Skeletal muscle satellite cell (primary cell): ENCODE measurements at regions not wholly inside any gene's neighbourhood (a gene's known extent, or its start where the extent isn't known, plus 50 kb on each side); places are given as distances from the start of the nearest gene placed in this dataset.
A peak's percentile ranks its signal among the peaks of the same experiment; 100 is the strongest.

Experiments used
- H3K27me3 ChIP-seq: 2 replicates; pipeline ENCODE4 v1.7.0; 2013; ENCODE audit warnings: low read length; ENCODE audit not compliant: control insufficient read depth, insufficient read depth
- H3K36me3 ChIP-seq: 2 replicates; pipeline ENCODE4 v1.7.0; 2013; ENCODE audit warnings: mild to moderate bottlenecking, control low read depth, low read length; ENCODE audit not compliant: insufficient read depth
- H3K4me1 ChIP-seq: 2 replicates; pipeline ENCODE4 v1.7.0; 2013; ENCODE audit warnings: low read length; ENCODE audit not compliant: control insufficient read depth, insufficient read depth
- H3K4me2 ChIP-seq: 2 replicates; pipeline ENCODE4 v1.7.0; 2013; ENCODE audit warnings: mild to moderate bottlenecking, low read length
- H3K4me3 ChIP-seq: 2 replicates; pipeline ENCODE4 v1.7.0; 2013; ENCODE audit warnings: low read length
- H3K9ac ChIP-seq: 2 replicates; pipeline ENCODE4 v1.7.0; 2013; ENCODE audit warnings: mild to moderate bottlenecking, low read depth, low read length, moderate library complexity
- H3K9me3 ChIP-seq: replicated peaks from 2 replicates; pipeline ENCODE4 v1.7.0; 2013; ENCODE audit warnings: mild to moderate bottlenecking, control low read depth, low read length

DNA sequence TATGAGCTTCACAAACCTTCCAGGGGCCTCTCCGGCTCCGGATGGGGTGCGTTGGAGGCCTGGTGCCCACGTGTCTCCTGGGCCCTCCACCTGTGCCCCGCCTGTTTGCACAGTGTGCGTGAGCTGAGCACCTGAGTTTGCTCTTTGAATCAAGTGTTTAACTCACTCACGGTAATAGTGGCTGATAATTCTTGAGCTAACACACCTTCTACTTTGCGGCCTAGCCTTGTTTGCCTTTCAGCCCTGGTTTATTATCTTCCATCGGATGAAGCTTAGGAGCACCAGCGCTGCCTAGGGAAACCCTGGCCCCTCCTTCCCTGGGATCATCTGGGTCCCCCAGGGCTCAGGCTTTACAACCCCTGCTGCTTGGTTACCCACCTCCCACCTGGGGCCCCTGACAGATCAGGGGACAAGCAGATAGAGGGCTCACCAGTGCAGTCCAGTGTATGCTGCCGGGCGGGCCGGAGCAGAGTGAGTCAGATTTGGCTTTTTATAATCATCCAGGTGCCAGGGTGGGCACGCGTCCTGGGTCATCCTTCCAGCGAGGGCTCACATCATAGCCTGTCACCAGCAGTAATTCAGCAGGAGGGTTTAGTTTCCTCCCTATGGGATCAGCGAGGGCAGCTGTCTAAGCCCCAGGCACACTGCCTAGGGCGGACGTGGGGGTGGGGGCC, 62.8 kb upstream of the RFLNA start:
- H3K4me3 ChIP-seq, result no peak overlapping the region
- H3K36me3 ChIP-seq, result no peaks in the 10 kb centered on the region
- no peaks in the 10 kb centered on the region for H3K9me3 ChIP-seq
- H3K4me2 ChIP-seq, result no peak overlapping the region
- peaks cover 52% of the 10 kb centered on the region for H3K4me1 ChIP-seq
- H3K27me3 ChIP-seq, result peaks cover under 1% of the 10 kb centered on the region
- H3K9ac ChIP-seq, result peak overlapping the region; percentile 59

DNA sequence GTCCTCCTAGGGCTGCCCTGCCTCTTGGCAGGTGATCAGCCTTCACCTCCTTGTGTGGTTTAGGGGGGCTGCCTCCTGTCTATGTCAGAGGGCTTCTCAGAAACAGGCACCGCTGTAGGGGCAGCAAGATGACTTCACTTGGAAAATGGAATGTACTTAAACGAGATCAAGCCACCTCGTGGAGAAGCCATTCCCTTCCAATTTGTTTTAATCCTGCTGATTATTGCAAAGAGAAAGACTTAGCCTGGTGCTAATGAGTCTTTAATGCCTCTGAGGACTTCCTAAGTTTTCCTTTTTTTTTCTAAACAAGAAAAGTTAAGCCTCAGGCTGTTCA, 62.3 kb upstream of the RFLNA start:
- Histone ChIP-seq H3K36me3 (no peaks in the 10 kb centered on the region), H3K4me1 (peaks cover 55% of the 10 kb centered on the region), H3K4me3 (no peak overlapping the region), H3K27me3 (no peaks in the 10 kb centered on the region), H3K9me3 (no peaks in the 10 kb centered on the region), H3K4me2 (no peak overlapping the region), H3K9ac (peak overlapping the region; percentile 59)

GRCh38 chr12:124233041-124233796, 61.7 kb upstream of the RFLNA start:
- peaks cover 55% of the 10 kb centered on the region for H3K4me1 ChIP-seq
- no peak overlapping the region for H3K4me3 ChIP-seq
- no peaks in the 10 kb centered on the region for H3K27me3 ChIP-seq
- no peaks in the 10 kb centered on the region for H3K36me3 ChIP-seq
- H3K9me3 ChIP-seq, result no peaks in the 10 kb centered on the region
- H3K9ac ChIP-seq, result peak overlapping the region; percentile 73
- peak overlapping the region; percentile 46 for H3K4me2 ChIP-seq

GRCh38 chr12:124233846-124234640, 60.9 kb upstream of the RFLNA start:
- Histone ChIP-seq H3K4me1 (peaks cover 55% of the 10 kb centered on the region), H3K9ac (peak overlapping the region; percentile 73), H3K27me3 (no peaks in the 10 kb centered on the region), H3K4me2 (peak overlapping the region; percentile 46), H3K9me3 (no peaks in the 10 kb centered on the region), H3K4me3 (peak overlapping the region; percentile 4), H3K36me3 (no peaks in the 10 kb centered on the region)

DNA sequence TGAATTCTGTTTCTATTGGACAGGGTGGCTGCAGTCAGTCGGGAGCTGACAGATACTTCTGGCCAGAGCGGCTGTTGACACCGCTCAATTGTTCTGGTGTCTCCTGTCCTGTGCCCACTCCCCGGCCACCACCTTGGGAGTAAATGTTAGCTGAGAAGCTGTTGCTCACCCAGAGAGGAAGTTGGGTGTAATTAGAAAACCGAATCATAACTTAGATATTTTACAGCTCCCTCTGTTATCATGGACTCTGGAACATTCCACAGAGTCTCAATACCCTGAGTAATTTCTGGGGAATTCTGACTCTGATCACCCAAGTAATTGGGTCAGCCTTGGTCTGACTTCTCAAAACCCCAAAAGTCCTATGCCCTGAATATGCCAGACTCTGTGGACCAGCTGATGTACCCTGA, 58.3 kb upstream of the RFLNA start:
- H3K4me3 ChIP-seq, result no peak overlapping the region
- no peaks in the 10 kb centered on the region for H3K27me3 ChIP-seq
- H3K9me3 ChIP-seq, result no peaks in the 10 kb centered on the region
- H3K36me3 ChIP-seq, result no peaks in the 10 kb centered on the region
- peak overlapping the region; percentile 33 for H3K9ac ChIP-seq
- peaks cover 55% of the 10 kb centered on the region for H3K4me1 ChIP-seq
- peak overlapping the region; percentile 13 for H3K4me2 ChIP-seq

GRCh38 chr12:124238886-124239285, 56.0 kb upstream of the RFLNA start:
- Histone ChIP-seq H3K27me3 (no peaks in the 10 kb centered on the region), H3K9ac (no peak overlapping the region), H3K4me1 (peaks cover 34% of the 10 kb centered on the region), H3K36me3 (no peaks in the 10 kb centered on the region), H3K9me3 (no peaks in the 10 kb centered on the region), H3K4me2 (no peak overlapping the region), H3K4me3 (no peak overlapping the region)

GRCh38 chr12:124240493-124240892, 54.4 kb upstream of the RFLNA start:
- Histone ChIP-seq H3K4me1 (peaks cover 19% of the 10 kb centered on the region), H3K27me3 (no peaks in the 10 kb centered on the region), H3K9me3 (no peaks in the 10 kb centered on the region), H3K36me3 (no peaks in the 10 kb centered on the region), H3K4me2 (no peak overlapping the region), H3K4me3 (no peak overlapping the region), H3K9ac (no peak overlapping the region)

GRCh38 chr12:124241776-124242528, 52.9 kb upstream of the RFLNA start:
- Histone ChIP-seq H3K9ac (no peak overlapping the region), H3K36me3 (no peaks in the 10 kb centered on the region), H3K9me3 (no peaks in the 10 kb centered on the region), H3K4me3 (no peak overlapping the region), H3K27me3 (peaks cover 5% of the 10 kb centered on the region), H3K4me2 (no peak overlapping the region), H3K4me1 (peaks cover 5% of the 10 kb centered on the region)

DNA sequence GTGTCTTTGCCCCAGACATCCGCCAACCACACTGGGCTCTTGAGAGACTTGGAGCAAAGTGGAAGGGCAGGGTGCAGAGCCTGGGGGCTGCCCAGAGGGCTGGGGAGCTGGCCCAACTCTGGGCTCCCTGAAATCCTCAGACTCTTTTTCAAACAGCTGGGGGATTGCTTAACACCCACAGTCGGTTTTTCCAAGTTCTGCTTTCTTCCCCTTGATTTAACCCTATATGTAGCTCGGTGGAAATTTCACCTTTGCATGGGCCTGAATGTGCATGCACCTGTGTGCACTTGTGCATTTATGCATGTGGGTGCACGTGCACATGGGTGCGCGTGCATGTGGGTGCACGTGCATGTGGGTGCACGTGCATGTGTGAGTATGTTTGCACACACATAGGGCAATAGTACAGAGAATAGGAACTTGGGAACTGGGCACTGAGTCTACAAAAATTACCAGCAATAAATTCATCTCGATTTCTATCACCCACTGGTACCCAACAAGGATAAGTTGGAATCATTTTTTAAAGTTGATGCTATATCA, 52.3 kb upstream of the RFLNA start:
- Histone ChIP-seq H3K9ac (no peak overlapping the region), H3K4me2 (no peak overlapping the region), H3K9me3 (no peaks in the 10 kb centered on the region), H3K36me3 (no peaks in the 10 kb centered on the region), H3K27me3 (peaks cover 5% of the 10 kb centered on the region), H3K4me1 (no peaks in the 10 kb centered on the region), H3K4me3 (no peak overlapping the region)

DNA sequence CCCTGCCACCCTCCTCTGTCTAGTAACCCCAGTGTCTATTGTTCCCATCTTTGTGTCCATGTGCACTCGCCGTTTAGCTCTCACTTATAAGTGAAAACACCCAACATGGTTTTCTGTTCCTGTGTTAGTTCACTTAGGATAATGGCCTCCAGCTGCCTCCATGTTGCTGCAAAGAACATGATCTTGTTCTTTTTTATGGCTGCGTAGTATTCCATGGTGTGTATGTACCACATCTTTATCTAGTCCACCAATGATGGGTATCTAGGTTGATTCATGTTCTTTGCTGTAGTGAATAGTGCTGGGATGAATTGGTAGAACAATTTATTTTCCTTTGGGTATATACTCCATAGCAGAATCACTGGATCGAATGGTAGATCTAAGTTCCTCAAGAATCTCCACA, 51.0 kb upstream of the RFLNA start:
- no peaks in the 10 kb centered on the region for H3K4me1 ChIP-seq
- H3K9me3 ChIP-seq, result no peaks in the 10 kb centered on the region
- H3K36me3 ChIP-seq, result no peaks in the 10 kb centered on the region

More for the DNA sequence above, 51.0 kb upstream of the RFLNA start:
- Histone ChIP-seq H3K27me3 (peaks cover 5% of the 10 kb centered on the region), H3K4me2 (no peak overlapping the region), H3K9ac (no peak overlapping the region), H3K4me3 (no peak overlapping the region)
